ENCODE measurements at regions not wholly inside any gene's neighbourhood (a gene's known extent, or its start where the extent isn't known, plus 50 kb on each side); places are given as distances from the start of the nearest gene placed in this dataset.

DNA sequence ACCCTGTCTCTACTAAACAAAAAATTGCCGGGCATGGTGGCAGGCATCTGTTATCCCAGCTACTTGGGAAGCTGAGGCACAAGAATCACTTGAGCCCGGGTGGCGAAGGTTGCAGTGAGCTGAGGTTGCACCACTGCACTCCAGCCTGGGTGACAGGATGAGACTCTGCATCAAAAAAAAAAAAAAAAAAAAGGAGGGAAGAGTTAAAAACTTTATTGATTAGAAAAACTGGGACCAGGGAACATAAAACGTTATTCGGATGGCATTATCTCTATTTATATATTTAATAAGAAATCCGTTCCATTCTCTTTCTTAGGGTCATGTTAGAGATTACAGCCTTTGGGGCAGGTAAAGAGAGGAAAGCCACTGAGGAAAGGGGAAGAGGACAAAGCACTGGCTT is 197.5 kb downstream of the BCR start:
- DNase-seq (no peak), ATAC-seq (no peak)
- no peak overlapping the region for H3K27ac ChIP-seq
- no peak for TF ChIP-seq CTCF (IDR thresholded peaks at IDR 0.05)
- H3K36me3 ChIP-seq = no peaks in the 10 kb centered on the region
- H3K4me3 ChIP-seq = no peak overlapping the region
- H3K9me3 ChIP-seq = no peaks in the 10 kb centered on the region
- no peaks in the 10 kb centered on the region for H3K4me1 ChIP-seq
- H3K27me3 ChIP-seq (ENCODE audit: low read depth) = no peaks in the 10 kb centered on the region
- intact Hi-C loops (cut with DNase I) = no loop called here

DNA sequence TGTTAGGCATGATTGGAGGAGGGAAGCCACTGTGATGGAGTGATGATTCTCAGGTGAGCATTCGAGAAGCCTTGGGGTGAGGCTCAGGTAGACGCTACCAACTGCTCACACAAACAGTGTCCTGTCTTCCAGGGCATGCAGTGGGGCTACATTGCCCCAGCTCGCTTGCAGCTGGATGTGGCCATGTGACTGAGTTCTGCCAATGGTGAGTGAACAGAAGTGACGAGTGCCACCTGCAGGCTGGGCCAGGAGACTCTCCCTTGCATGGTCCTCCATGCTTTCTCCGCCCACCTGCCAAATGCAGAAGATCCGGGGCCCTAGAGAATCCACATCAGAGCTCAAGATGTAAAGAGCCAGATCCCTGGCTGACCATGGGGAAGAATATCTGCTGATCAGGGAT is 195.9 kb downstream of the BCR start:
- Histone ChIP-seq H3K27ac (no peak overlapping the region), H3K27me3 (ENCODE audit: low read depth) (no peaks in the 10 kb centered on the region), H3K36me3 (no peaks in the 10 kb centered on the region), H3K9me3 (no peaks in the 10 kb centered on the region), H3K4me1 (no peaks in the 10 kb centered on the region), H3K4me3 (no peak overlapping the region)
- intact Hi-C loops (cut with DNase I) = no loop called here
- DNase-seq (no peak), ATAC-seq (no peak)
- TF ChIP-seq CTCF (IDR thresholded peaks at IDR 0.05) = no peak

DNA sequence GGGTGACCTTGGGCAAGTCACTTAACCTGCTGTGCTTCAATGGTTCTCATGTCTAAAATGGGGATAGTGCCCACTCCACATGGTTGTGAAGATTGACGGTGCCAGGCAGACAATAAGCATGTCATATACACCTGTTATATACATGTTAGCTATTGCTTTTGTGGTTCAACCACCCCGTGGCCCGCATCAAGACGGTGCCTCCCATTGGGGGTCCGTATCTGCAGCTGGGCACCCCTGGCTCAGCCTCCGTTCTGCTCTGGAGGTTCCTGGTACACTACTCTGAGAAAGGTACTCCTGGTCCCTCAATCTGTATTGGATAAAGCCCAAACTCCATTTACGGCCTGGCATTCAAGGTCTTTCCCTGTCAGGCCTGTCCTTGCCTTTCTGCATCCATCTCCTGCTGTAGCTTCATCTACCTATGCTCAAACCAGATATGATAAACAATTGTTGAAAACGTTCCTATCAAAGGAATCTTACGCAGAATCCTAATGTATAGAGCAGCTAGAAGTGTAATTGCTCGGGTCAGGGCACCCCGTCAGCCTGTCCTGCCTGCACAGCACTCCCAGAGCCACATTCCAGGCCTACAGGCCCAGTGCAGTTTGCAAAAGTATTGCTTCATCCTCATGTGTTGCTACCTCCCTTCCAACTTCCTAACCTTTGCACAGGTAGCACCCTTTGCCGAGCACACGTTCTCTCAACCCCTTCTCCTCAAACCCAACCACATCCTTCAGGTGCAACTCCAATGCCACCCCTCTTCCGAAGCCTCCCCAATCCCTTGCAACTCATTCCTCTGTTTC is 194.9 kb downstream of the BCR start:
- intact Hi-C loops (cut with DNase I) = no loop called here
- no peak for TF ChIP-seq CTCF (IDR thresholded peaks at IDR 0.05)
- no peak for ATAC-seq
- H3K9me3 ChIP-seq = no peaks in the 10 kb centered on the region
- H3K36me3 ChIP-seq = no peaks in the 10 kb centered on the region
- H3K4me1 ChIP-seq = no peaks in the 10 kb centered on the region
- no peak for DNase-seq
- no peak overlapping the region for H3K27ac ChIP-seq
- no peaks in the 10 kb centered on the region for H3K27me3 ChIP-seq (ENCODE audit: low read depth)
- no peak overlapping the region for H3K4me3 ChIP-seq

DNA sequence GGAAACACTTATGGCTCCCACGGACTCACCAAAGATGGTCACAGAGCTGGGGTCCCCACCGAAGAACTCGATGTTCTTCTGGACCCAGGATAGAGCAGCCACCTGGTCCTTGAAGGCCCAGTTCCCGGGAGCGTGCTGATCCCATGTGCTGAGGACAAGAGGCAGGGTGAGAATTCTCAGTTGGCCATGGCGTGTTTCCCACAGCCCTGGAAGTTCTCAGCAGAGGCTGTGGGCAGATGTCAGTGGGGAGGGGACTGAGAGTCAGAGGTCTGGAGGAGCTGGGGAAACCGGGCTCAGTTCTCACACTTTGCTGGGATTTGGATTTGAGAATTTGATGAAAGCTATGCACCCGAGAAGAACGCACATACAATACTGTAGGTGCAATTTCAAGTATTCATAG is 193.3 kb downstream of the BCR start:
- DNase-seq = no peak
- Histone ChIP-seq H3K9me3 (no peaks in the 10 kb centered on the region), H3K27ac (no peak overlapping the region), H3K27me3 (ENCODE audit: low read depth) (no peaks in the 10 kb centered on the region), H3K4me1 (no peaks in the 10 kb centered on the region), H3K4me3 (no peak overlapping the region), H3K36me3 (no peaks in the 10 kb centered on the region)
- intact Hi-C loops (cut with DNase I) = no loop called here
- ATAC-seq = no peak
- TF ChIP-seq CTCF (IDR thresholded peaks at IDR 0.05) = no peak

- H3K27me3 ChIP-seq (ENCODE audit: low read depth) = no peaks in the 10 kb centered on the region
- no peak for DNase-seq
- H3K4me1 ChIP-seq = no peaks in the 10 kb centered on the region
- no peaks in the 10 kb centered on the region for H3K9me3 ChIP-seq
- ATAC-seq = no peak
- TF ChIP-seq CTCF (IDR thresholded peaks at IDR 0.05) = no peak
- H3K36me3 ChIP-seq = no peaks in the 10 kb centered on the region
- no peak overlapping the region for H3K27ac ChIP-seq
- intact Hi-C loops (cut with DNase I) = no loop called here
- no peak overlapping the region for H3K4me3 ChIP-seq
Measured at GRCh38 chr22:23370251-23370650, 189.9 kb downstream of the BCR start.

All from lower lobe of right lung (tissue), 2 donors.